ENCODE measurements at regions not wholly inside any gene's neighbourhood (a gene's known extent, or its start where the extent isn't known, plus 50 kb on each side); places are given as distances from the start of the nearest gene placed in this dataset.
"Not testable (repeated sequence)": the region's sequence is repeated elsewhere in the genome, so short reads cannot be mapped to it uniquely, and the experiment has no call there.

DNA sequence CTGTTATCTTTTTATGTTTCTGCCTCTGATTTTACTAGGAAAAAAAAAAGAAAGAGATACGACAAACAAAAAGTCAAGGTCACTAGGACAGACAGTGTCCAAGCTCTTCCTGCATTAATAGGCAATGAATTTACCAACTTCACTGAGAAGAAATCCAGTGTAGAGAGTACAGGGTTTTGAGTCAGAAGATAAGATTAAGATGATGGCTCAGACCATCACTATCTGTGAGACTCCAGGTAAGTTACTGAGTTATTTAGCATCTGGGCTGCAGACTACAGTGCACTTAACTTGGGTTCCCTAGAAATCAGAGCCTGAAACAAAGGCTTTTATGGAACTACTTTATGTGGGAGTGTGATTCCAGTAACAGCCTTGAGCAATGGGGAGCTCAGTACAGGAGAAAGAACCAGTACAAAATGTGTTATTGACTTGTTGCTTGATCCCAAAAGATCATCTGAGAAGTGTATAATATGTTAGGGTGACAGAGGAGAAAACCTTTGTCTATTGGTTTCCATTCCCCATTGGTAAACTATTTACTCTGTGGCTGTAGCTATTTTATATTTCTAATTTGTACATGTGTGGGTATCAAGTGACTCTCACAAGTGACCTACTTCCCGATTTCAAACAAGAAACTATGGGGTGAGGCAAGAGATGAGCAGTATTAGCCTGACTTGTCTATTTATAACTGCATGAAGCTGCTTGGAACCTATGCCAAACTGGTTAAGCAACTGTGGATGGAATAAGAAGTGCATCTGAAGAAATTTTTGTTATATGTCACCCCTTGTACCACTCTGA, 395.8 kb downstream of the RAB38 start:
- TF ChIP-seq SUZ12 (IDR thresholded peaks at IDR 0.05; ENCODE audit: extremely low read depth, insufficient read depth, insufficient read length) = no peak
- no peak for TF ChIP-seq ZNF274 (IDR thresholded peaks at IDR 0.05; ENCODE audit: low read depth, low read length)
- no peak for TF ChIP-seq YY1 (IDR thresholded peaks at IDR 0.05; ENCODE audit: insufficient read depth, insufficient read length)

GRCh38 chr11:87778357-87778756, 396.9 kb downstream of the RAB38 start:
- Histone ChIP-seq H3K36me3 (ENCODE audit: insufficient read depth, insufficient read length, low read length) (no peaks in the 10 kb centered on the region), H3K4me3 (ENCODE audit: insufficient read length, low read depth) (no peak overlapping the region), H3K9ac (ENCODE audit: insufficient read length, low read depth) (no peak overlapping the region), H3K9me3 (ENCODE audit: insufficient read depth, low read length) (no peaks in the 10 kb centered on the region), H3K4me1 (ENCODE audit: insufficient read depth, insufficient read length) (no peaks in the 10 kb centered on the region), H3K27me3 (ENCODE audit: insufficient read depth, insufficient read length) (no peaks in the 10 kb centered on the region)
- peak; percentile 22 for DNase-seq (ENCODE audit: low read depth, low spot score)
- TF ChIP-seq ZNF274 (IDR thresholded peaks at IDR 0.05; ENCODE audit: low read depth, low read length) (no peak), SUZ12 (IDR thresholded peaks at IDR 0.05; ENCODE audit: extremely low read depth, insufficient read depth, insufficient read length) (no peak), YY1 (IDR thresholded peaks at IDR 0.05; ENCODE audit: insufficient read depth, insufficient read length) (no peak)

More for the DNA sequence above, 395.8 kb downstream of the RAB38 start:
- Histone ChIP-seq H3K9me3 (ENCODE audit: insufficient read depth, low read length) (no peaks in the 10 kb centered on the region), H3K4me3 (ENCODE audit: insufficient read length, low read depth) (no peak overlapping the region), H3K36me3 (ENCODE audit: insufficient read depth, insufficient read length, low read length) (no peaks in the 10 kb centered on the region), H3K27me3 (ENCODE audit: insufficient read depth, insufficient read length) (no peaks in the 10 kb centered on the region), H3K9ac (ENCODE audit: insufficient read length, low read depth) (no peak overlapping the region), H3K4me1 (ENCODE audit: insufficient read depth, insufficient read length) (no peaks in the 10 kb centered on the region)
- DNase-seq (ENCODE audit: low read depth, low spot score) = no peak

GRCh38 chr11:87775036-87775435, 400.2 kb downstream of the RAB38 start:
- no peaks in the 10 kb centered on the region for H3K9me3 ChIP-seq (ENCODE audit: insufficient read depth, low read length)
- H3K4me3 ChIP-seq (ENCODE audit: insufficient read length, low read depth) = no peak overlapping the region
- H3K4me1 ChIP-seq (ENCODE audit: insufficient read depth, insufficient read length) = no peaks in the 10 kb centered on the region
- H3K9ac ChIP-seq (ENCODE audit: insufficient read length, low read depth) = no peak overlapping the region
- no peak for TF ChIP-seq YY1 (IDR thresholded peaks at IDR 0.05; ENCODE audit: insufficient read depth, insufficient read length)
- no peak for TF ChIP-seq SUZ12 (IDR thresholded peaks at IDR 0.05; ENCODE audit: extremely low read depth, insufficient read depth, insufficient read length)
- TF ChIP-seq ZNF274 (IDR thresholded peaks at IDR 0.05; ENCODE audit: low read depth, low read length) = no peak
- no peak for DNase-seq (ENCODE audit: low read depth, low spot score)
- H3K36me3 ChIP-seq (ENCODE audit: insufficient read depth, insufficient read length, low read length) = no peaks in the 10 kb centered on the region
- H3K27me3 ChIP-seq (ENCODE audit: insufficient read depth, insufficient read length) = no peaks in the 10 kb centered on the region

DNA sequence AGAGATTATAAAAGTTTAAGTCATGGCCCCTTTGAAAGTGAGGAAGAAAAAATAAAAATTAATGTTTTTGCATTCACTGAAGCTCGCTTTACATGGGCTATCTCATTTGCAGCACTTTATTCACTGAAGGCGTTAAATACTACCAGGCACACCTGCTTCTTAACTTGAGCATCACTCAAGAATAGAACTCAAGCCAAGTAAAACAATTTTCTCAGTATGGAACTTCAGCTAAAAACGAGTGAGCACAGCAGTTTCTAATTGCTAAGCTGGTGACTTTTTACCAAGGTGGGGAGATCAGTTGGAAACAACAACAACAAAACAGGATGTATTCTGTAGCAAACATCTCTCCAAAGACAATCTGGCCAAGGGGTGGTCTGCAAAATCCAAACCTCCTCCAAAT, 405.6 kb downstream of the RAB38 start:
- no peak for DNase-seq (ENCODE audit: low read depth, low spot score)
- H3K36me3 ChIP-seq (ENCODE audit: insufficient read depth, insufficient read length, low read length) = no peaks in the 10 kb centered on the region
- H3K4me3 ChIP-seq (ENCODE audit: insufficient read length, low read depth) = no peak overlapping the region
- H3K4me1 ChIP-seq (ENCODE audit: insufficient read depth, insufficient read length) = no peaks in the 10 kb centered on the region
- H3K27me3 ChIP-seq (ENCODE audit: insufficient read depth, insufficient read length) = no peaks in the 10 kb centered on the region
- H3K9ac ChIP-seq (ENCODE audit: insufficient read length, low read depth) = no peak overlapping the region
- TF ChIP-seq YY1 (IDR thresholded peaks at IDR 0.05; ENCODE audit: insufficient read depth, insufficient read length) = no peak
- no peak for TF ChIP-seq SUZ12 (IDR thresholded peaks at IDR 0.05; ENCODE audit: extremely low read depth, insufficient read depth, insufficient read length)
- no peak for TF ChIP-seq ZNF274 (IDR thresholded peaks at IDR 0.05; ENCODE audit: low read depth, low read length)
- H3K9me3 ChIP-seq (ENCODE audit: insufficient read depth, low read length) = no peaks in the 10 kb centered on the region

DNA sequence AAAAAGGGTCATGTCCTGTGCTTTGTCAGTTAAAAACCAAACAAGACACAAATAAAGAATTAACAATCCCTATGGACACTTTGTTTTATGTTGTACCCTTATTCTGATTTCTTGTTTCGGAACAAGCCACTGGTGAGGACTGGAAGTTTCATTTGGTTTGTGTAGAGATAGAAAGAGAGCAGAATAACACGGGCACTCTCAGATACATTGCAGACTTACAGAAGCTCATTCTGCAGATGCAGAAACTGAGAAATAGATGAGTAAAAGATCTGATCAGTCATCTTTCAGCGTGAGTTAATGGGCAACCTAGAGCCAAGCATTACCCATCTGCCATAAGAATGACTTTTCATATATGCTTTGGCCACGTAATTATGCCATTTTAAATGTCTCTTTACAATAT, 407.6 kb downstream of the RAB38 start:
- Histone ChIP-seq H3K9me3 (ENCODE audit: insufficient read depth, low read length) (no peaks in the 10 kb centered on the region), H3K4me3 (ENCODE audit: insufficient read length, low read depth) (no peak overlapping the region), H3K4me1 (ENCODE audit: insufficient read depth, insufficient read length) (no peaks in the 10 kb centered on the region), H3K9ac (ENCODE audit: insufficient read length, low read depth) (no peak overlapping the region), H3K36me3 (ENCODE audit: insufficient read depth, insufficient read length, low read length) (no peaks in the 10 kb centered on the region), H3K27me3 (ENCODE audit: insufficient read depth, insufficient read length) (no peaks in the 10 kb centered on the region)
- no peak for DNase-seq (ENCODE audit: low read depth, low spot score)
- TF ChIP-seq SUZ12 (IDR thresholded peaks at IDR 0.05; ENCODE audit: extremely low read depth, insufficient read depth, insufficient read length) = no peak
- TF ChIP-seq ZNF274 (IDR thresholded peaks at IDR 0.05; ENCODE audit: low read depth, low read length) = no peak
- TF ChIP-seq YY1 (IDR thresholded peaks at IDR 0.05; ENCODE audit: insufficient read depth, insufficient read length) = no peak

DNA sequence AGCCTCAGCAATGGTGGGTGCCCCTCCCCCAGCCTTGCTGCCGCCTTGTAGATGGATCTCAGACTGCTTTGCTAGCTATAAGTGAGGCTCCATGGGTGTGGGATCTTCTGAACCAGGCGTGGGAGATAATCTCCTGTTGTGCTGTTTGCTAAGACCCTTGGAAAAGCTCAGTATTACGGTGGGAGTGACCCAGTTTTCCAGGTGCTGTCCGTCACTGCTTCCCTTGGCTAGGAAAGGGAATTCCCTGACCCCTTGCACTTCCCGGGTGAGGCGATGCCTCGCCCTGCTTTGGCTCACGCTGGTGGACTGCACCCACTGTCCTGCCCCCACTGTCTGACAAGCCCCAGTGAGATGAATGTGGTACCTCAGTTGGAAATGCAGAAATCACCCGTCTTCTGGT, 411.2 kb downstream of the RAB38 start:
- H3K4me1 ChIP-seq (ENCODE audit: insufficient read depth, insufficient read length); H3K27me3 ChIP-seq (ENCODE audit: insufficient read depth, insufficient read length); H3K9me3 ChIP-seq (ENCODE audit: insufficient read depth, low read length); DNase-seq (ENCODE audit: low read depth, low spot score); H3K4me3 ChIP-seq (ENCODE audit: insufficient read length, low read depth); H3K36me3 ChIP-seq (ENCODE audit: insufficient read depth, insufficient read length, low read length); H3K9ac ChIP-seq (ENCODE audit: insufficient read length, low read depth): not testable (repeated sequence)

- no peak for DNase-seq (ENCODE audit: low read depth, low spot score)
- no peak overlapping the region for H3K4me3 ChIP-seq (ENCODE audit: insufficient read length, low read depth)
- no peak for TF ChIP-seq ZNF274 (IDR thresholded peaks at IDR 0.05; ENCODE audit: low read depth, low read length)
- no peak for TF ChIP-seq YY1 (IDR thresholded peaks at IDR 0.05; ENCODE audit: insufficient read depth, insufficient read length)
- no peak for TF ChIP-seq SUZ12 (IDR thresholded peaks at IDR 0.05; ENCODE audit: extremely low read depth, insufficient read depth, insufficient read length)
- no peaks in the 10 kb centered on the region for H3K9me3 ChIP-seq (ENCODE audit: insufficient read depth, low read length)
- H3K36me3 ChIP-seq (ENCODE audit: insufficient read depth, insufficient read length, low read length) = no peaks in the 10 kb centered on the region
- no peaks in the 10 kb centered on the region for H3K4me1 ChIP-seq (ENCODE audit: insufficient read depth, insufficient read length)
- no peak overlapping the region for H3K9ac ChIP-seq (ENCODE audit: insufficient read length, low read depth)
- H3K27me3 ChIP-seq (ENCODE audit: insufficient read depth, insufficient read length) = no peaks in the 10 kb centered on the region
Measured at GRCh38 chr11:87754685-87755084, 420.6 kb downstream of the RAB38 start.
